SK-N-SH treated with all-trans-retinoic acid at 6 μM for 48 hours (cell line): ENCODE measurements at regions not wholly inside any gene's neighbourhood (a gene's known extent, or its start where the extent isn't known, plus 50 kb on each side); places are given as distances from the start of the nearest gene placed in this dataset.

Experiments used
- ATAC-seq: fragments of 200-7000 bp; cut with Tn5 transposase; 3 replicates; pipeline ENCODE4 v1.9.1; 2020; ENCODE audit warnings: mild to moderate bottlenecking, moderate library complexity
- ARNTL ChIP-seq: fragments of 450-650 bp; formaldehyde crosslinking; IDR thresholded peaks from 2 replicates; pipeline ENCODE4 v1.5.0; 2020; ENCODE audit warnings: low read depth, mild to moderate bottlenecking, moderate library complexity, borderline replicate concordance
- BACH2 ChIP-seq: fragments of 250-450 bp; sonication (Bioruptor Pico); IDR thresholded peaks from 2 replicates; pipeline ENCODE4 v1.9.0; 2021; ENCODE audit warnings: mild to moderate bottlenecking, borderline replicate concordance
- CSDC2 ChIP-seq: fragments of 250-450 bp; sonication (Bioruptor Pico); IDR thresholded peaks from 2 replicates; pipeline ENCODE4 v1.5.0; 2020; ENCODE audit warnings: mild to moderate bottlenecking, moderate library complexity
- CSRNP3 ChIP-seq: fragments of 250-450 bp; sonication (Bioruptor Pico); IDR thresholded peaks from 2 replicates; pipeline ENCODE4 v1.5.1; 2021; ENCODE audit warnings: mild to moderate bottlenecking, moderate library complexity
- ESRRG ChIP-seq: fragments of 250-450 bp; sonication (Bioruptor Pico); IDR thresholded peaks from 2 replicates; pipeline ENCODE4 v1.6.1; 2021; ENCODE audit warnings: mild to moderate bottlenecking
- GLIS3 ChIP-seq: fragments of 250-450 bp; sonication (Bioruptor Pico); IDR thresholded peaks from 2 replicates; pipeline ENCODE4 v1.5.0; 2020; ENCODE audit warnings: mild to moderate bottlenecking, moderate library complexity
- ISL1 ChIP-seq: fragments of 250-450 bp; sonication (Bioruptor Pico); IDR thresholded peaks from 2 replicates; pipeline ENCODE4 v2.1.2; 2022; ENCODE audit warnings: mild to moderate bottlenecking, moderate library complexity
- OSR1 ChIP-seq: fragments of 250-450 bp; sonication (Bioruptor Pico); IDR thresholded peaks from 2 replicates; pipeline ENCODE4 v1.8.0; 2022; ENCODE audit warnings: moderate library complexity, mild to moderate bottlenecking, inconsistent platforms
- PATZ1 ChIP-seq: fragments of 250-450 bp; sonication (Bioruptor Pico); IDR thresholded peaks from 2 replicates; pipeline ENCODE4 v1.8.0; 2020; ENCODE audit warnings: mild to moderate bottlenecking, moderate library complexity, borderline replicate concordance
- PPARA ChIP-seq: fragments of 250-450 bp; sonication (Bioruptor Pico); IDR thresholded peaks from 2 replicates; pipeline ENCODE4 v1.5.0; 2020; ENCODE audit warnings: mild to moderate bottlenecking, borderline replicate concordance
- RARB ChIP-seq: fragments of 250-450 bp; sonication (Bioruptor Pico); IDR thresholded peaks from 2 replicates; pipeline ENCODE4 v1.8.0; 2021; ENCODE audit warnings: mild to moderate bottlenecking, moderate library complexity
- SNAI2 ChIP-seq: fragments of 250-450 bp; sonication (Bioruptor Pico); IDR thresholded peaks from 2 replicates; pipeline ENCODE4 v1.5.0; 2020; ENCODE audit warnings: mild to moderate bottlenecking, moderate library complexity
- TCF4 ChIP-seq: fragments of 250-450 bp; sonication (Bioruptor Pico); IDR thresholded peaks from 2 replicates; pipeline ENCODE4 v1.8.0; 2021; ENCODE audit warnings: mild to moderate bottlenecking, moderate library complexity, borderline replicate concordance
- TOX ChIP-seq: fragments of 250-450 bp; sonication (Bioruptor Pico); IDR thresholded peaks from 2 replicates; pipeline ENCODE4 v1.8.0; 2021; ENCODE audit warnings: mild to moderate bottlenecking, moderate library complexity, borderline replicate concordance
- TSHZ2 ChIP-seq: fragments of 250-450 bp; sonication (Bioruptor Pico); IDR thresholded peaks from 2 replicates; pipeline ENCODE4 v1.5.0; 2020; ENCODE audit warnings: mild to moderate bottlenecking, moderate library complexity
- ZC3H10 ChIP-seq: fragments of 250-450 bp; sonication (Bioruptor Pico); IDR thresholded peaks from 2 replicates; pipeline ENCODE4 v1.5.1; 2021; ENCODE audit warnings: mild to moderate bottlenecking, moderate library complexity
- ZFP3 ChIP-seq: fragments of 250-450 bp; sonication (Bioruptor Pico); IDR thresholded peaks from 2 replicates; pipeline ENCODE4 v1.5.0; 2020; ENCODE audit warnings: mild to moderate bottlenecking, moderate library complexity
- ZFP30 ChIP-seq: fragments of 450-650 bp; formaldehyde crosslinking; IDR thresholded peaks from 2 replicates; pipeline ENCODE4 v1.5.0; 2022; ENCODE audit warnings: mild to moderate bottlenecking, moderate library complexity
- ZNF565 ChIP-seq: fragments of 450-650 bp; formaldehyde crosslinking; conservative IDR thresholded peaks from 2 replicates; pipeline ENCODE4 v1.5.0; 2020; ENCODE audit warnings: low read depth, mild to moderate bottlenecking, moderate library complexity
- ZNF8 ChIP-seq: fragments of 450-650 bp; formaldehyde crosslinking; IDR thresholded peaks from 2 replicates; pipeline ENCODE4 v1.5.0; 2020; ENCODE audit warnings: mild to moderate bottlenecking, moderate library complexity
- TF ChIP-seq, protein P1 (sequence below): fragments of 250-450 bp; sonication (Bioruptor Pico); IDR thresholded peaks from 2 replicates; pipeline ENCODE4 v1.8.0; 2021; ENCODE audit warnings: low read depth, mild to moderate bottlenecking, moderate library complexity, borderline replicate concordance
- TF ChIP-seq, protein P2 (sequence below): fragments of 250-450 bp; sonication (Bioruptor Pico); IDR thresholded peaks from 2 replicates; pipeline ENCODE4 v1.5.1; 2020; ENCODE audit warnings: low read depth, mild to moderate bottlenecking, moderate library complexity

- ATAC-seq = no peak
- no peak for TF ChIP-seq RARB (CRISPR knock-in tag)
- no peak for TF ChIP-seq CSDC2 (CRISPR knock-in tag)
- TF ChIP-seq, protein P1, sequence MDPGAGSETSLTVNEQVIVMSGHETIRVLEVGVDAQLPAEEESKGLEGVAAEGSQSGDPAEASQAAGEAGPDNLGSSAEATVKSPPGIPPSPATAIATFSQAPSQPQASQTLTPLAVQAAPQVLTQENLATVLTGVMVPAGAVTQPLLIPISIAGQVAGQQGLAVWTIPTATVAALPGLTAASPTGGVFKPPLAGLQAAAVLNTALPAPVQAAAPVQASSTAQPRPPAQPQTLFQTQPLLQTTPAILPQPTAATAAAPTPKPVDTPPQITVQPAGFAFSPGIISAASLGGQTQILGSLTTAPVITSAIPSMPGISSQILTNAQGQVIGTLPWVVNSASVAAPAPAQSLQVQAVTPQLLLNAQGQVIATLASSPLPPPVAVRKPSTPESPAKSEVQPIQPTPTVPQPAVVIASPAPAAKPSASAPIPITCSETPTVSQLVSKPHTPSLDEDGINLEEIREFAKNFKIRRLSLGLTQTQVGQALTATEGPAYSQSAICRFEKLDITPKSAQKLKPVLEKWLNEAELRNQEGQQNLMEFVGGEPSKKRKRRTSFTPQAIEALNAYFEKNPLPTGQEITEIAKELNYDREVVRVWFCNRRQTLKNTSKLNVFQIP = no peak
- no peak for TF ChIP-seq ZNF565 (CRISPR knock-in tag)
Observed at GRCh38 chr2:129884221-129884786, 95.2 kb upstream of the RAB6C start.

- TF ChIP-seq ZFP3 (CRISPR knock-in tag) (no peak), ARNTL (CRISPR knock-in tag) (no peak), ZNF8 (CRISPR knock-in tag) (no peak), ESRRG (CRISPR knock-in tag) (no peak), BACH2 (CRISPR knock-in tag) (no peak)
- ATAC-seq = no peak
Observed at GRCh38 chr2:129885735-129886134, 93.7 kb upstream of the RAB6C start.

GRCh38 chr2:129887688-129888266, 91.7 kb upstream of the RAB6C start:
- no peak for TF ChIP-seq ESRRG (CRISPR knock-in tag)
- no peak for TF ChIP-seq PPARA (CRISPR knock-in tag)
- TF ChIP-seq ARNTL (CRISPR knock-in tag) = no peak
- TF ChIP-seq ZNF565 (CRISPR knock-in tag) = no peak
- TF ChIP-seq, protein P1 = no peak
- no peak for TF ChIP-seq ZFP30 (CRISPR knock-in tag)
- TF ChIP-seq, all 23 proteins: peak for 0
- no peak for ATAC-seq

GRCh38 chr2:129888461-129888860, 91.0 kb upstream of the RAB6C start:
- no peak for ATAC-seq
- TF ChIP-seq OSR1 (CRISPR knock-in tag) = no peak
- TF ChIP-seq SNAI2 (CRISPR knock-in tag) = no peak
- TF ChIP-seq ISL1 = no peak
- TF ChIP-seq TOX = no peak
- no peak for TF ChIP-seq ZNF8 (CRISPR knock-in tag)
- TF ChIP-seq ARNTL (CRISPR knock-in tag) = no peak
- TF ChIP-seq PATZ1 (CRISPR knock-in tag) = no peak
- no peak for TF ChIP-seq RARB (CRISPR knock-in tag)
- no peak for TF ChIP-seq TCF4 (CRISPR knock-in tag)
- TF ChIP-seq BACH2 (CRISPR knock-in tag) = no peak
- no peak for TF ChIP-seq ZC3H10 (CRISPR knock-in tag)
- no peak for TF ChIP-seq PPARA (CRISPR knock-in tag)
- TF ChIP-seq ZFP3 (CRISPR knock-in tag) = no peak
- TF ChIP-seq ESRRG (CRISPR knock-in tag) = no peak

DNA sequence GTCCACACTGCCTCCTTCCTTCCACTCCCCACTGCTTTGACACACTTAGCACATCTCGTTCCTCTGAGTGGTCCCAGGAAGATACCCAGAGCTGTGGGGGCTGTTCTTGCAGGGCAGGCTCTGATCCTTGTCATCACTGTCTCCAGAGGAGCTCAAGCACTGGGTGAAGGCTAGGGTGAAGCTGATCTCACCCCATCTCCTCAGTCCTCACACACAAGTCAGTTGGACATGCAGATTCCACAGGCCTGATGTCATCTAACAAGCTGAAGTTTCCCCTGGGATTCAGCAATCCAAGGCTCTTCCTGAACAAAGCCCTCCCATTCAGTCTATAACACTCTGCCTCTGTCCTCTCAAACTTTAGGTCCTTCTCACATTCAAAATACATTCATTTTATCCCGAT, 90.6 kb upstream of the RAB6C start:
- no peak for ATAC-seq
- TF ChIP-seq, protein P2, sequence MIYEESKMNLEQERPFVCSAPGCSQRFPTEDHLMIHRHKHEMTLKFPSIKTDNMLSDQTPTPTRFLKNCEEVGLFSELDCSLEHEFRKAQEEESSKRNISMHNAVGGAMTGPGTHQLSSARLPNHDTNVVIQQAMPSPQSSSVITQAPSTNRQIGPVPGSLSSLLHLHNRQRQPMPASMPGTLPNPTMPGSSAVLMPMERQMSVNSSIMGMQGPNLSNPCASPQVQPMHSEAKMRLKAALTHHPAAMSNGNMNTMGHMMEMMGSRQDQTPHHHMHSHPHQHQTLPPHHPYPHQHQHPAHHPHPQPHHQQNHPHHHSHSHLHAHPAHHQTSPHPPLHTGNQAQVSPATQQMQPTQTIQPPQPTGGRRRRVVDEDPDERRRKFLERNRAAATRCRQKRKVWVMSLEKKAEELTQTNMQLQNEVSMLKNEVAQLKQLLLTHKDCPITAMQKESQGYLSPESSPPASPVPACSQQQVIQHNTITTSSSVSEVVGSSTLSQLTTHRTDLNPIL (CRISPR knock-in tag) = no peak
- no peak for TF ChIP-seq OSR1 (CRISPR knock-in tag)
- no peak for TF ChIP-seq TCF4 (CRISPR knock-in tag)
- no peak for TF ChIP-seq TOX
- TF ChIP-seq RARB (CRISPR knock-in tag) = no peak
- TF ChIP-seq TSHZ2 (CRISPR knock-in tag) = no peak
- TF ChIP-seq GLIS3 (CRISPR knock-in tag) = no peak
- TF ChIP-seq ZFP3 (CRISPR knock-in tag) = no peak
- TF ChIP-seq ZC3H10 (CRISPR knock-in tag) = no peak
- TF ChIP-seq CSRNP3 (CRISPR knock-in tag) = no peak
- no peak for TF ChIP-seq ARNTL (CRISPR knock-in tag)
- no peak for TF ChIP-seq ISL1
